Activated B cell treated with CpG ODN at 0.5 μM for 24 hours (primary cell): ENCODE measurements at regions not wholly inside any gene's neighbourhood (a gene's known extent, or its start where the extent isn't known, plus 50 kb on each side); places are given as distances from the start of the nearest gene placed in this dataset.

Experiments
- ATAC-seq: fragments of 200-7000 bp; cut with Tn5 transposase; one replicate; pipeline ENCODE4 v1.10.0; 2021; ENCODE audit warnings: low read depth, mild to moderate bottlenecking, moderate library complexity
- CTCF ChIA-PET: fragments of 350-600 bp; sonication (Branson Sonifier 250); formaldehyde crosslinking; loops from one replicate; lab custom pipeline; 2021; ENCODE audit warnings: antibody characterized with exemption; lab: Charles Lee
- POLR2A ChIA-PET: fragments of 350-600 bp; sonication (Branson Sonifier 250); formaldehyde crosslinking; loops from one replicate; lab custom pipeline; 2021; ENCODE audit warnings: antibody characterized with exemption; lab: Charles Lee
- DNase-seq: peaks from one replicate; pipeline ENCODE4 v3.0.0; 2022
- H3K27ac Mint-ChIP-seq: one replicate; pipeline ENCODE4 v1.8.0; 2020; ENCODE audit warnings: mixed read lengths
- H3K27me3 Mint-ChIP-seq: one replicate; pipeline ENCODE4 v1.8.0; 2021; ENCODE audit warnings: mixed read lengths
- H3K36me3 Mint-ChIP-seq: one replicate; pipeline ENCODE4 v1.8.0; 2021; ENCODE audit warnings: low read depth, mixed read lengths
- H3K4me1 Mint-ChIP-seq: one replicate; pipeline ENCODE4 v1.8.0; 2021; ENCODE audit warnings: mixed read lengths
- H3K4me3 Mint-ChIP-seq: one replicate; pipeline ENCODE4 v1.8.0; 2020; ENCODE audit warnings: mild to moderate bottlenecking, mixed read lengths
- H3K9me3 Mint-ChIP-seq: one replicate; pipeline ENCODE4 v1.8.0; 2020; ENCODE audit warnings: mixed read lengths
- intact Hi-C: fragments of 100-400 bp; cut with micrococcal nuclease; formaldehyde crosslinking; loops from one replicate; pipeline ENCODE4 v1.15.1; 2024
- TF ChIP-seq, protein P1 (sequence below): fragments of 200-600 bp; IDR thresholded peaks from one replicate; pipeline ENCODE4 v1.8.0; 2022; ENCODE audit warnings: antibody characterized with exemption, mild to moderate bottlenecking

DNA sequence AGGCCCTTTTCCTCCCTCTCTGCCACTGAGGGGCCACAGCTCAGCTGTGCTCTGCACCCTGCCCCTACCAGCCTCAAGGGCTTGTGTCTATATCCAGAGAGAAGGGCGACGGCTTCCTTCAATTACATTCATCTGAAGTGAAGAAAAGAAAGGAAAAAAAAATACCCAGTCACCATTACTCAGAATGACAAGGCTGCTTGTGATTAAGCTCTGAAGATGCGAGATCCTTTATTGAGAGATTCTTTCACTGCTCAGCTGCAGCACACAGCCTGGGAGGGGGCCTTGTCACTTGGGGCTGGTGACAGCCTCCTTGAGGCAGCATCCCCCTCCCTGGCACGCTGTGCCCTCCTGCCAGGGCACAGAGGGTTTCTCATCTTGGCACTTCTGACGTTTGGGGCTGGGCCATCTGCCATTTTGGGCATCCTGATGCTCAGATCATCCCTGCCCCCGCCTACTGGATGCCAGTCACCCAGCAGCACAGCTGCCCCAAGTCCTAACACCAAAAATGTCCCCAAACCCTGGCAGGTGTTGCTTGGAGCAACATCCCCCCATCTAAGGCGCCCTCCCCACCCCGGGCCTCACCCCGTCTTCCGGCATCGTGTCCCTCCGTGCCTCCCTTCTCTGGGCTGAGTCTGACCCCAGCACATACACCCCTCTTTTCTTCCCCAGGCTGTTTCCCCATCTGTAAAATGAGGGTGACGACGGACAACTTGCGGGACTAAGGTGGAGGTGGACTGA, 1394.7 kb downstream of the BRD1 start:
- intact Hi-C loops: no loop called here
- H3K27ac Mint-ChIP-seq: no peak overlapping the region
- H3K4me1 Mint-ChIP-seq: no peaks in the 10 kb centered on the region
- ChIA-PET CTCF (no interaction called here), POLR2A (no interaction called here)
- peaks cover 30% of the 10 kb centered on the region for H3K27me3 Mint-ChIP-seq
- ATAC-seq: no peak
- no peak overlapping the region for H3K4me3 Mint-ChIP-seq
- H3K36me3 Mint-ChIP-seq: no peaks in the 10 kb centered on the region
- DNase-seq: no peak
- TF ChIP-seq, protein P1, sequence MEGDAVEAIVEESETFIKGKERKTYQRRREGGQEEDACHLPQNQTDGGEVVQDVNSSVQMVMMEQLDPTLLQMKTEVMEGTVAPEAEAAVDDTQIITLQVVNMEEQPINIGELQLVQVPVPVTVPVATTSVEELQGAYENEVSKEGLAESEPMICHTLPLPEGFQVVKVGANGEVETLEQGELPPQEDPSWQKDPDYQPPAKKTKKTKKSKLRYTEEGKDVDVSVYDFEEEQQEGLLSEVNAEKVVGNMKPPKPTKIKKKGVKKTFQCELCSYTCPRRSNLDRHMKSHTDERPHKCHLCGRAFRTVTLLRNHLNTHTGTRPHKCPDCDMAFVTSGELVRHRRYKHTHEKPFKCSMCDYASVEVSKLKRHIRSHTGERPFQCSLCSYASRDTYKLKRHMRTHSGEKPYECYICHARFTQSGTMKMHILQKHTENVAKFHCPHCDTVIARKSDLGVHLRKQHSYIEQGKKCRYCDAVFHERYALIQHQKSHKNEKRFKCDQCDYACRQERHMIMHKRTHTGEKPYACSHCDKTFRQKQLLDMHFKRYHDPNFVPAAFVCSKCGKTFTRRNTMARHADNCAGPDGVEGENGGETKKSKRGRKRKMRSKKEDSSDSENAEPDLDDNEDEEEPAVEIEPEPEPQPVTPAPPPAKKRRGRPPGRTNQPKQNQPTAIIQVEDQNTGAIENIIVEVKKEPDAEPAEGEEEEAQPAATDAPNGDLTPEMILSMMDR: no peak
- no peaks in the 10 kb centered on the region for H3K9me3 Mint-ChIP-seq

DNA sequence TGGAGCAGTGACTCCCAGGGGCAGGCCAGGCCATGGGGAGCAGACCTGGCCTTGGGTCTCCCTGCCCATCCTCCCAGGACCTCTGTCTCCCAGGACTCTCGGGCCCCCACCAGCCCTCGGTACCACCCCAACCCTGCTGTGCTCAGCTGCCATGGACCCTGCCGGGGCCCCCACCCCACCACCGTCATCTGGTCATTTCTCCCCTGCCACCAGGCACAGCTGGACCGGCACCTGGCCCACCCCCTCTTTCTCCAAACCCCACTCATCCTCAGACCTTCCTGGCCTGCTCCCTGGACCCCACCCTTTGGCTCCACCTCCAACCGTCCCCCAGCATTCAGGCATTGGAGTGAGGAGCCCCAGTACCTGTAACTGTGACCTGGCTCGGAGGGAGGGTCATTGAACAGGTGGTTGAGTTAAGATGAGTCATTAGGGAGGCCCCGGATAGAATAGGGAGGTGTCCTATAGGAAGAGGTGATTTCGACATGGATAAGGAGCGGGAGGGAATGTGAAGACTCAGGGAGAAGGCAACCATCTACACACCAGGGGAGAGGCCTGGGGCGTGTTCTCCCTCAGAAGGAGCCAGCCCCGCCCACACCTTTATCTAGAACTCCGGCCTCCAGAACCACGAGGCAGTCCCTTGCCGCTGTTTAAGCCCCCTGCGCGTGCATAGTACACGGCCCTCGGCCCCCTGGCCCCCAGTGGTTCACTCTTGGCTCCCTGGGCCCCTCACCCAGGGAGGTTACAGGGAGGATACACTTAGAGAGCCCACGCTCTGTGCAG, 1395.9 kb downstream of the BRD1 start:
- H3K4me1 Mint-ChIP-seq: no peaks in the 10 kb centered on the region
- no peaks in the 10 kb centered on the region for H3K36me3 Mint-ChIP-seq
- ChIA-PET POLR2A (no interaction called here), CTCF (no interaction called here)
- DNase-seq (no peak), ATAC-seq (no peak)
- peaks cover 27% of the 10 kb centered on the region for H3K27me3 Mint-ChIP-seq
- no peak overlapping the region for H3K4me3 Mint-ChIP-seq
- intact Hi-C loops: no loop called here
- H3K27ac Mint-ChIP-seq: no peak overlapping the region
- TF ChIP-seq, protein P1: no peak
- no peaks in the 10 kb centered on the region for H3K9me3 Mint-ChIP-seq

DNA sequence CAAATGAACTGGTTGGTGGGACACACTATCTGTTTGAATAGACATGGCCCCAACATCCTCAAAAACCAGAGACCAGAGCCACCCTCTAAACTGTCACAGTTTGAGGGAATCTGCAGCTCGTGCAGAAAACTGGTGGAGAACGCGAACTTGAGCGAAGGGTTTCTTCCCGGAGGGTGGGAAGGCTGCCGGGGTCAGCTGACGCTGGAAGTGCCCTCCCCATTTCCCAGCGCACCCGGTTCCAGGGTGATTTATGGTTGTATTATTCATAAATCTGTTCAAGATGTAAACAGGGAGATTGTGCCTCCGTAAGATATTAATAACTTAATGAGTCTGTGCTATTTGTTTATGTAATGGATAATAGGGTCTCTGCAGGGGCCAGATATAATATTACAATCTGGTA, 1396.7 kb downstream of the BRD1 start:
- H3K27me3 Mint-ChIP-seq: peaks cover 26% of the 10 kb centered on the region
- TF ChIP-seq, protein P1: no peak
- no peaks in the 10 kb centered on the region for H3K36me3 Mint-ChIP-seq
- DNase-seq (no peak), ATAC-seq (no peak)
- H3K4me1 Mint-ChIP-seq: no peaks in the 10 kb centered on the region
- H3K4me3 Mint-ChIP-seq: no peak overlapping the region
- intact Hi-C loops: no loop called here
- ChIA-PET POLR2A (no interaction called here), CTCF (no interaction called here)
- H3K27ac Mint-ChIP-seq: no peak overlapping the region
- no peaks in the 10 kb centered on the region for H3K9me3 Mint-ChIP-seq

DNA sequence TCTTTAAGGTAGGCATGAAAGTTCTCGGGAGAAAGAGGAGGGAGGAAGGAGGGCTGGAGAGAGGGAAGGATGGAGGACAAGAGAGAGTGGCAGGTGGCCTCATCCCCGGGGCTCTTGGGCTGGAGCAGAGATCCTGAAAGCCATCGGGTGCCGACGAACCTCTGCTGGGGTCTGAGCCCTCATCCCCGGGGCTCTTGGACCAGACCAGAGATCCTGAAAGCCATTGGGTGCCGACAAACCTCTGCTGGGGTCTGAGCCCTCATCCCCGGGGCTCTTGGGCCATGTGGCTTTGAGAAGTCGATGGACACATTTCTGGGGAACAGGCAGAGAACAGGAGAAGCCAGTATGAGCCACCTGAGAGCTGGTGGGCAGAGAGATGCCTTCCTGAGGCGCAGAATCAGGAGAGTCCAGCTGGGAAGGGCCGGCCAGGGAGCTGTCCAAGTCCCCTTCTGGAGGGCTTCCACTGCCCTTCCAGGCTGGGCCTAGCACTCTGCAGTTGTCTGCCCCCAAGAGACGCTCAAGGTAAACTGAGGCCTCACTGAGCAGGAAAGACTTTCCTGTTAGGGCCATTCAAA, 1398.1 kb downstream of the BRD1 start:
- Mint-ChIP-seq H3K9me3 (no peaks in the 10 kb centered on the region), H3K4me3 (no peak overlapping the region), H3K27ac (no peak overlapping the region), H3K27me3 (peaks cover 21% of the 10 kb centered on the region), H3K36me3 (no peaks in the 10 kb centered on the region), H3K4me1 (no peaks in the 10 kb centered on the region)
- ATAC-seq (no peak), DNase-seq (no peak)
- ChIA-PET CTCF (no interaction called here), POLR2A (no interaction called here)
- intact Hi-C loops: no loop called here
- TF ChIP-seq, protein P1: no peak

DNA sequence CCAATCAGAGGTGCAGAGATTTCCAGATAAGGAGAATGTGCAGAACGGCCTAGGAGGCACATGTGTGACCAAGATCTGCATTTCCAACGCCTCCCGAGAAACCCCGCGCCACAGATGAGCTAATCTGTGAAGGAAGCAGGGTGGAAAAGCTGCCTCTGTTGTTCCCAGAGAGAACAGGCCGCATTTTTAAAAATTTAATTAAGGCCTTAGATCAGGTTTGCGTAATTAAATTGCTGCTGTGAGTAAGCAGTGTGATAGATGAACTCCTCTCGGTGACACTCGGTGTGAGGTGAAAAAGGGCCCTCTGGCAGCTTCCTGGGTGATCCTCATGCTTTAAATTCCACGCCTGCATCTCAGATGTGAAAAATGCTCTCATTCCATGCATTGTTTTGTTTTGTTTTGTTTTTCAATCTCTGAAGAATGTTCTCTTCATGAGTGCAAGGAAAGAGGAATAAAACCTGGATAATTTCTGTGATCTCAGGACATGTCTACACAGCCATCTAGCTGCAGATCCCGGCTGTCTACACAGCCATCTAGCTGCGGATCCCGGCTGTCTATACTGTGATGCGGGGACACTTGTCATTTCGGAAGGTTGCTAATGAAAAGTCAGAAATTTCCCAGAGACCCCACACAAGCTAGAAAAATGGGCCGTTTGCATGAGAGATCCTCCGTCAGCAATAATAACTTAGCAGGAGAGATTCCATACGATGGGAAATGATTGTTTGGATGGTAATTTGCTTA, 1398.9 kb downstream of the BRD1 start:
- ChIA-PET POLR2A (no interaction called here), CTCF (no interaction called here)
- intact Hi-C loops: no loop called here
- Mint-ChIP-seq H3K27ac (no peak overlapping the region), H3K36me3 (no peaks in the 10 kb centered on the region), H3K4me3 (no peak overlapping the region), H3K4me1 (no peaks in the 10 kb centered on the region), H3K27me3 (peaks cover 21% of the 10 kb centered on the region), H3K9me3 (no peaks in the 10 kb centered on the region)
- ATAC-seq: no peak
- TF ChIP-seq, protein P1: no peak
- no peak for DNase-seq
